ENCODE measurements at regions not wholly inside any gene's neighbourhood (a gene's known extent, or its start where the extent isn't known, plus 50 kb on each side); places are given as distances from the start of the nearest gene placed in this dataset.

DNA sequence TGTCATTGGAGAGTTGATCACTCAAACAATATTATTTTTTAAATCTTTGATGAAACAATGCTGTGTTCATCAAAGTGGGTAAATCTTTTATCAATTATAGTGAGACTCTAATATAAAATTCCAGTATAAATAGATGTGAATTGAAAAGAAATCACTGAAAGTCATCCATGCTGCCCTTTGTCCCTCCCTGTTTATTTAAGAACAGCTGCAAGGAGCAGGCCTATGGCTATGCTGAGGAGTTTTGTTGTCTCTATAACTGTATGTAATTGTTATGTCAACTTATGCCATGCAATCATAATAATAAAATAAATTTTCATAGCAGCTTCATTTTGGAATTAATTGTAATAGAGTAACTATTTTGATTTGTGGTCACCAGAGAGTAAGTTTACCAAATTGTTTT, 1272.4 kb upstream of the ADGRL4 start:
- Histone ChIP-seq H3K4me3 (no peak overlapping the region), H3K4me1 (no peaks in the 10 kb centered on the region), H3K27ac (no peak overlapping the region), H3K9me3 (no peaks in the 10 kb centered on the region), H3K36me3 (no peaks in the 10 kb centered on the region), H3K27me3 (no peaks in the 10 kb centered on the region)
- TF ChIP-seq, protein P1, sequence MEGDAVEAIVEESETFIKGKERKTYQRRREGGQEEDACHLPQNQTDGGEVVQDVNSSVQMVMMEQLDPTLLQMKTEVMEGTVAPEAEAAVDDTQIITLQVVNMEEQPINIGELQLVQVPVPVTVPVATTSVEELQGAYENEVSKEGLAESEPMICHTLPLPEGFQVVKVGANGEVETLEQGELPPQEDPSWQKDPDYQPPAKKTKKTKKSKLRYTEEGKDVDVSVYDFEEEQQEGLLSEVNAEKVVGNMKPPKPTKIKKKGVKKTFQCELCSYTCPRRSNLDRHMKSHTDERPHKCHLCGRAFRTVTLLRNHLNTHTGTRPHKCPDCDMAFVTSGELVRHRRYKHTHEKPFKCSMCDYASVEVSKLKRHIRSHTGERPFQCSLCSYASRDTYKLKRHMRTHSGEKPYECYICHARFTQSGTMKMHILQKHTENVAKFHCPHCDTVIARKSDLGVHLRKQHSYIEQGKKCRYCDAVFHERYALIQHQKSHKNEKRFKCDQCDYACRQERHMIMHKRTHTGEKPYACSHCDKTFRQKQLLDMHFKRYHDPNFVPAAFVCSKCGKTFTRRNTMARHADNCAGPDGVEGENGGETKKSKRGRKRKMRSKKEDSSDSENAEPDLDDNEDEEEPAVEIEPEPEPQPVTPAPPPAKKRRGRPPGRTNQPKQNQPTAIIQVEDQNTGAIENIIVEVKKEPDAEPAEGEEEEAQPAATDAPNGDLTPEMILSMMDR (IDR thresholded peaks at IDR 0.05): no peak
- intact Hi-C loops (cut with DNase I; ENCODE audit: low total_unique reads): no loop called here
- no peak for DNase-seq

DNA sequence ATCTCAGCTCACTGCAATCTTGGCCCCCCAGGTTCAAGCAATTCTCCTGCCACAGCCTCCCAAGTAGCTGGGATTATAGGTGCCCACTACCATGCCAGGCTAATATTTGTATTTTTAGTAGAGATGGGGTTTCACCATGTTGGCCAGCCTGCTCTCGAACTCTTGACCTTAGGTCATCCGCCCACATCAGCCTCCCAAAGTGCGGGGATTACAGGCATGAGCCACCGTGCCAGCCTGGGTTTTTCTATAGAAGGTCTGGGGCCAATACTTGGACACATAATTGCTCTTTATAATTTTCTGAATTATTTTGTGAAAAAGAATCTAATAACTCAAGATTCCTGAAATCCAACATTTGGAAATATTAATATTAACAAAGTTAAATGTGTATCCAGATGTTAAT, 1267.7 kb upstream of the ADGRL4 start:
- TF ChIP-seq, protein P1 (IDR thresholded peaks at IDR 0.05): no peak
- no peaks in the 10 kb centered on the region for H3K36me3 ChIP-seq
- no peak overlapping the region for H3K4me3 ChIP-seq
- H3K9me3 ChIP-seq: no peaks in the 10 kb centered on the region
- no peaks in the 10 kb centered on the region for H3K27me3 ChIP-seq
- intact Hi-C loops (cut with DNase I; ENCODE audit: low total_unique reads): no loop called here
- DNase-seq: no peak
- no peaks in the 10 kb centered on the region for H3K4me1 ChIP-seq
- H3K27ac ChIP-seq: no peak overlapping the region

DNA sequence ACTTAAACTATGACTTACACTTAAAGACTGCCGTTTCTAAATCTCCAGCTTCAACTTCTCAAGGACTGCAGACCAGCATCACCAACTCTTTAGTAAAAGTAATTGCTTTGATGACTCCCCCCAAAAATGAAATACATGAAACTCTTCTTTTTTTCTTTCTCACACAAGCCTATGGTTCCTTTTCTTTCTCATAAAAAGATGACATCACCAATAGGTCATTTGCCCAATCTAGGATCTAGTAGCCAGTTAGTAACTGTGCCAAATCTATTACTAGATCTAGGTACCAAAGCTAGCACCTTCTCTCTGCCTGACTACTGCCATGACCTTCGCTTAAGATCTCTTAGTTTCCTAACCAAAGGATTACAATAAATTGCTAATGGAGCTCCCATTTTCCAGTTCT, 1266.0 kb upstream of the ADGRL4 start:
- TF ChIP-seq, protein P1 (IDR thresholded peaks at IDR 0.05): no peak
- no peak for DNase-seq
- intact Hi-C loops (cut with DNase I; ENCODE audit: low total_unique reads): no loop called here
- Histone ChIP-seq H3K27me3 (no peaks in the 10 kb centered on the region), H3K4me1 (no peaks in the 10 kb centered on the region), H3K9me3 (no peaks in the 10 kb centered on the region), H3K27ac (no peak overlapping the region), H3K4me3 (no peak overlapping the region), H3K36me3 (no peaks in the 10 kb centered on the region)

DNA sequence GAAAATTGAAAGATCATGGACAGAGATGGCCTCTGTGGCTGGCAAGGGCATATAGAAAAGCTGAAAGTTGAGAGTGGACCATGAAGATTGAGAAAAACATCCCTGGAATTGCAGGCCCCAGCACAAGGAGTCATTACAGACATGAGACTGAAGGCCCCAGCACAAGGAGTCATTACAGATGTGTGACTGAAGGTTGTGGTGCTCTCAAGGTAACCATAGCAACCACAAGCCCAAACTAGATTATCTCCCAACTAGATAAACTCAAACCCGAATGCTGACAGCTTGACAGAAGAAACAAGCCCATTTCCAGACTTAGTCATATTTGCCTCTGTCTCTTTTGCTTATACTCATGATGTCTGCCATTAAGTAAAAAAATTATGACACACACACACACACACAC, 1252.1 kb upstream of the ADGRL4 start:
- no peak for DNase-seq
- no peak overlapping the region for H3K4me3 ChIP-seq
- intact Hi-C loops (cut with DNase I; ENCODE audit: low total_unique reads): no loop called here
- H3K27me3 ChIP-seq: no peaks in the 10 kb centered on the region
- no peaks in the 10 kb centered on the region for H3K4me1 ChIP-seq
- TF ChIP-seq, protein P1 (IDR thresholded peaks at IDR 0.05): no peak
- no peak overlapping the region for H3K27ac ChIP-seq
- H3K9me3 ChIP-seq: peaks cover 0 to 5% (median 0%) of the 10 kb centered on the region in 3 donors
- H3K36me3 ChIP-seq: no peaks in the 10 kb centered on the region

DNA sequence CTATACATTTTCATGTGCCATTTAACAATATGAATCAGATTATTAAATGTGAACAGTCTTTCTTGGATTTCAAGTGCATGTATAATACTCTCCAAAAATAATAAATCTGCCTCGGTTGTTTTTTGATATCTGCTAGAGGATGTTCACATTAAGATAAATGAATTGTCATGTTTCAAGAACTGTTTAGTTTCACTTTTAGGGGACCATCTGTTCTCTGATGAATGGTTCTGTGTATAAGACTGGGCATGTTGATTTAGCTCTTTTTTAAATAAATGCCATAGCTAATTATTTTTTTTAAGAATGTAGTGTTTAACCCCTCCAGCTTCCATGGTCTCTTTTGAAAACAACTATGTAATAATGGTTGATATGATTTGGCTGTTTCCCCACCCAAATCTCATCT, 1245.1 kb upstream of the ADGRL4 start:
- TF ChIP-seq, protein P1 (IDR thresholded peaks at IDR 0.05): no peak
- H3K9me3 ChIP-seq: no peaks in the 10 kb centered on the region
- no peak for DNase-seq
- intact Hi-C loops (cut with DNase I; ENCODE audit: low total_unique reads): no loop called here
- H3K4me3 ChIP-seq: no peak overlapping the region
- H3K27me3 ChIP-seq: no peaks in the 10 kb centered on the region
- H3K4me1 ChIP-seq: no peaks in the 10 kb centered on the region
- H3K27ac ChIP-seq: no peak overlapping the region
- H3K36me3 ChIP-seq: no peaks in the 10 kb centered on the region

DNA sequence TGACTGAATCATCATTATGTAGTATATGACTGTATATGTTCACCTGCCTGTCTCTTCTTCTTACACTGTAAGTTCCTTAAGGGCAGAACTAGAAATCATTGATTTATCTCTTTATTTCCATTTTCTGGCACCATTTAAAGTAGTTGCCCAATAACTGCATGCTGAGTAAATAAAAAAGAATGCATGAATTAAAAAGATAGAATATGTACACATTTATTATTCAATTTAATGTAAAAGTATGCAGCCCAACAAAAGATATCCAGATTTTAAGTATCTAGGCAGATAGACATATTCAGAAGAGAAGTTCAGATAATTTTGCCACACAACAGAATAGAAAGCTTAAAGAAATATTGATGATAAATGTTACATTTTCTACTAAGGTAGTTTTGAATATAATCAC, 1244.6 kb upstream of the ADGRL4 start:
- Histone ChIP-seq H3K4me3 (no peak overlapping the region), H3K36me3 (no peaks in the 10 kb centered on the region), H3K9me3 (no peaks in the 10 kb centered on the region), H3K4me1 (no peaks in the 10 kb centered on the region), H3K27ac (no peak overlapping the region), H3K27me3 (no peaks in the 10 kb centered on the region)
- DNase-seq: no peak
- intact Hi-C loops (cut with DNase I; ENCODE audit: low total_unique reads): no loop called here
- TF ChIP-seq, protein P1 (IDR thresholded peaks at IDR 0.05): no peak

Data from tibial artery (tissue), 4 donors.